BLaER1 treated with 17β-estradiol and CSF1 and Interleukin-3, amounts not matched to agents 10 nM and 100 nM (cell line): ENCODE measurements at regions not wholly inside any gene's neighbourhood (a gene's known extent, or its start where the extent isn't known, plus 50 kb on each side); places are given as distances from the start of the nearest gene placed in this dataset.

Experiments used
- H3K27ac ChIP-seq, 11 experiments: shearing (Covaris generic); formaldehyde crosslinking; 2 replicates each; pipeline ENCODE4 v1.8.1; 2022
- H3K27me3 ChIP-seq, 11 experiments: shearing (Covaris generic); formaldehyde crosslinking; 2 replicates each; pipeline ENCODE4 v1.8.1; 2022
- H3K36me3 ChIP-seq, 11 experiments: shearing (Covaris generic); formaldehyde crosslinking; 2 replicates each; pipeline ENCODE4 v1.8.1; 2022
- H3K4me1 ChIP-seq, 10 experiments: shearing (Covaris generic); formaldehyde crosslinking; 2 replicates each; pipeline ENCODE4 v1.8.1; 2022
- H3K4me2 ChIP-seq, 11 experiments: shearing (Covaris generic); formaldehyde crosslinking; 2 replicates each; pipeline ENCODE4 v1.8.1; 2022
- H3K4me3 ChIP-seq, 10 experiments: shearing (Covaris generic); formaldehyde crosslinking; 2 replicates each; pipeline ENCODE4 v1.8.1; 2022
- H3K9ac ChIP-seq, 11 experiments: shearing (Covaris generic); formaldehyde crosslinking; 2 replicates each; pipeline ENCODE4 v1.8.1; 2022
- H3K9me3 ChIP-seq, 11 experiments: shearing (Covaris generic); formaldehyde crosslinking; replicated peaks in 1 of 11; 2 replicates each; pipeline ENCODE4 v1.8.1; 2022
- H4K20me1 ChIP-seq, 11 experiments: shearing (Covaris generic); formaldehyde crosslinking; 2 replicates each; pipeline ENCODE4 v1.8.1; 2022
- Cebpa-rat ChIP-seq, 11 experiments: shearing (Covaris generic); IDR thresholded peaks; 2 replicates each; pipeline ENCODE4 v1.8.1; 2022

DNA sequence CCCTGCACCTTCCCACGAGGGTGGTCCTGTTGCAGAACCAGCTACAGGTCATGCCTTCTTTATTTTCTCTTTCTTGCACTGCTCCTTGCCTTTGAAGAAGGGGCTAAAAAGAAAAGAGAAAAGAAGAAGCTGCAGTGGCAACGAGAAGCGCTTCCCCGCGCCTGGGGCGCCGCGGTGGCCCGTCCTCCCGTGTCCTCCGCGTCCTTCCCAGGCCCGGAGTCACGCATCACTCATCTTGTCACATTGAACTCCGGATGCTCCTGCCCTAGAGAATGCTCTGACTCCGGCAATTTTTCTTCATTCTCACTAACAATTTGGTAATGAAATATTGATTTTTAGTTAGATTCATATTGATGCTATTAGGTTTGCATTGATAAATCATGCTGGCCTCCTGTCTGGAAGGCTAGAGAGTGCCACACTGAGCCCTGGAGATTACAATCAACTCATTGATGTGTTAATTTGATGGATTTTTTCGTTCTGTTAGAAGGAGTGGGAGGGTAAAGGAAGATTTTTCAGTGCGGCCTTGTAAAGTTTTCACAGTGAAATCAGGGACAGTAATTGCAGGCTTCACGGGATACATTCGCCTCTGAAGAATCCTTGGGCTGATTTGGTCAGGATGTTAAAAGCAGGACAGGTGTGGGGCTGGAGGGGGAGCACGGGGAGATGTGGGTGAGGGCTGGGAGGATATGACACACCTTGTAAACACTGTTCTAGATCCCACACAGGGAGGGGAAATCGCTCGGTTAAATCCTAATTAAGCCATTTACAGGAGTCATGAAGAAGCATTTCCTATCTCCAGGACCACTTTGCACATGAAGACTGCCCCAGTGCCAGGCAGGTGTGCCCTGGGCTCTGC lies 349.3 kb downstream of the ZNF516 start:
- H3K9me3 ChIP-seq, result peaks cover 2 to 22% (median 6%) of the 10 kb centered on the region in 11 experiments; a peak in 18 of 22 replicates
- H3K36me3 ChIP-seq, result no peaks in the 10 kb centered on the region
- H3K4me2 ChIP-seq, result no peak overlapping the region
- no peak for TF ChIP-seq Cebpa-rat (IDR thresholded peaks at IDR 0.05)
- peaks cover 8 to 21% (median 15%) of the 10 kb centered on the region in 10 experiments for H3K4me1 ChIP-seq
- no peak overlapping the region for H3K27ac ChIP-seq
- H4K20me1 ChIP-seq, result no peaks in the 10 kb centered on the region
- no peak overlapping the region for H3K4me3 ChIP-seq
- H3K27me3 ChIP-seq, result no peaks in the 10 kb centered on the region
- H3K9ac ChIP-seq, result no peak overlapping the region

GRCh38 chr18:76144844-76145243 lies 350.2 kb downstream of the ZNF516 start:
- Histone ChIP-seq H3K36me3 (peaks cover 0 to 7% (median 0%) of the 10 kb centered on the region in 11 experiments; a peak in 1 of 22 replicates), H3K4me2 (no peak overlapping the region), H3K4me1 (peaks cover 5 to 15% (median 13%) of the 10 kb centered on the region in 10 experiments; a peak in 19 of 20 replicates), H3K27me3 (no peaks in the 10 kb centered on the region), H3K9me3 (peaks cover 11 to 31% (median 15%) of the 10 kb centered on the region in 11 experiments; a peak in 21 of 22 replicates), H3K27ac (no peak overlapping the region), H3K4me3 (no peak overlapping the region), H4K20me1 (no peaks in the 10 kb centered on the region), H3K9ac (no peak overlapping the region)
- no peak for TF ChIP-seq Cebpa-rat (IDR thresholded peaks at IDR 0.05)

GRCh38 chr18:76142611-76143010 lies 352.4 kb downstream of the ZNF516 start:
- no peaks in the 10 kb centered on the region for H3K4me1 ChIP-seq
- no peaks in the 10 kb centered on the region for H3K27me3 ChIP-seq
- H4K20me1 ChIP-seq, result no peaks in the 10 kb centered on the region
- peaks cover 16 to 45% (median 33%) of the 10 kb centered on the region in 11 experiments; a peak in 21 of 22 replicates for H3K9me3 ChIP-seq
- H3K27ac ChIP-seq, result no peak overlapping the region
- no peak for TF ChIP-seq Cebpa-rat (IDR thresholded peaks at IDR 0.05)
- H3K4me3 ChIP-seq, result no peak overlapping the region
- H3K36me3 ChIP-seq, result peaks cover 0 to 9% (median 0%) of the 10 kb centered on the region in 11 experiments; a peak in 1 of 22 replicates
- no peak overlapping the region for H3K4me2 ChIP-seq
- no peak overlapping the region for H3K9ac ChIP-seq

DNA sequence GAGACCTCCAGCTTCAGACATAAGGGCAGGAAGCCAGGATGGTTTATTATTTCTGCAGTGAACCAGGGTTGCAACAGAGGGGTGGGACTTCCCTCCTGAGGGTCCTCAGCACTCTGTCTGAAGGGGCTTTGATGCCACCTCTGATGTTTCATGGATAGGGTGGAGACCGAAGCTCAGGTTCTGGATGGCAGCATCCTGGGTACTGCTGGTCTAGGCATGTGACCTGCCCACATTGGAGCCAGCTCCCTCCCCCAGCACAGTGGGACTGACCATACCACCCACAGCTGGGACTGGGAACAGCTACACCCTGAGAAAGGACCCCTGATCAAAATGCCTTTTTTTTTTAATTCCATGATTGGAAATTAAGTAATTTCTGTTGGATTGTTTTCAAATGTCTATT lies 355.2 kb downstream of the ZNF516 start:
- Histone ChIP-seq H3K36me3 (peaks cover 0 to 14% (median 0%) of the 10 kb centered on the region in 11 experiments; a peak in 3 of 22 replicates), H3K27me3 (no peaks in the 10 kb centered on the region), H4K20me1 (no peaks in the 10 kb centered on the region), H3K4me3 (no peak overlapping the region), H3K4me1 (peaks cover 7 to 15% (median 12%) of the 10 kb centered on the region in 10 experiments), H3K9me3 (peaks cover 32 to 72% (median 60%) of the 10 kb centered on the region in 11 experiments), H3K9ac (no peak overlapping the region), H3K4me2 (no peak overlapping the region), H3K27ac (0 out of 22 replicates have a peak overlapping the region, but pooled peaks of 1 of the 11 experiments have one; percentile 8)
- no peak for TF ChIP-seq Cebpa-rat (IDR thresholded peaks at IDR 0.05)

GRCh38 chr18:76137216-76137615 lies 357.8 kb downstream of the ZNF516 start:
- peaks cover 0 to 27% (median 0%) of the 10 kb centered on the region in 11 experiments; a peak in 4 of 22 replicates for H3K36me3 ChIP-seq
- peaks cover 55 to 97% (median 83%) of the 10 kb centered on the region in 11 experiments for H3K9me3 ChIP-seq
- no peaks in the 10 kb centered on the region for H4K20me1 ChIP-seq
- H3K27ac ChIP-seq, result peak overlapping the region in 6 of 11 experiments; percentile 9 to 99 (median 71); a peak in 8 of 22 replicates
- no peaks in the 10 kb centered on the region for H3K27me3 ChIP-seq
- H3K4me1 ChIP-seq, result peaks cover 23 to 40% (median 33%) of the 10 kb centered on the region in 10 experiments
- no peak overlapping the region for H3K4me3 ChIP-seq
- H3K4me2 ChIP-seq, result no peak overlapping the region
- TF ChIP-seq Cebpa-rat (IDR thresholded peaks at IDR 0.05), result no peak
- H3K9ac ChIP-seq, result no peak overlapping the region

- Histone ChIP-seq H3K9ac (no peak overlapping the region), H3K4me2 (no peak overlapping the region), H3K27me3 (no peaks in the 10 kb centered on the region), H3K36me3 (peaks cover 0 to 27% (median 0%) of the 10 kb centered on the region in 11 experiments; a peak in 4 of 22 replicates), H3K27ac (peak overlapping the region in 6 of 11 experiments; percentile 89 to 99 (median 96); a peak in 9 of 22 replicates), H3K4me3 (no peak overlapping the region), H3K4me1 (peaks cover 23 to 45% (median 39%) of the 10 kb centered on the region in 10 experiments), H4K20me1 (no peaks in the 10 kb centered on the region), H3K9me3 (peaks cover 55 to 96% (median 88%) of the 10 kb centered on the region in 11 experiments)
- TF ChIP-seq Cebpa-rat (IDR thresholded peaks at IDR 0.05), result no peak
Observed at GRCh38 chr18:76136701-76137100, 358.3 kb downstream of the ZNF516 start.

- H3K27ac ChIP-seq, result peak overlapping the region in 10 of 11 experiments; percentile 61 to 99 (median 94); a peak in 21 of 22 replicates
- H3K36me3 ChIP-seq, result peaks cover 0 to 18% (median 0%) of the 10 kb centered on the region in 11 experiments; a peak in 5 of 22 replicates
- peak overlapping the region; percentile 23 to 74 (median 49) for H3K4me2 ChIP-seq
- H3K4me3 ChIP-seq, result peak overlapping the region in 4 of 10 experiments; percentile 13 to 35 (median 20); a peak in 4 of 20 replicates
- peak; percentile 11 to 97 (median 95); a peak in 19 of 22 replicates for TF ChIP-seq Cebpa-rat (IDR thresholded peaks at IDR 0.05)
- no peaks in the 10 kb centered on the region for H3K27me3 ChIP-seq
- H3K9ac ChIP-seq, result peak overlapping the region in 9 of 11 experiments; percentile 52 to 83 (median 76); a peak in 17 of 22 replicates
- peaks cover 50 to 100% (median 90%) of the 10 kb centered on the region in 11 experiments for H3K9me3 ChIP-seq
- H3K4me1 ChIP-seq, result peaks cover 23 to 52% (median 43%) of the 10 kb centered on the region in 10 experiments
- H4K20me1 ChIP-seq, result no peaks in the 10 kb centered on the region
Observed at GRCh38 chr18:76134628-76135027, 360.4 kb downstream of the ZNF516 start.

GRCh38 chr18:76133873-76134272 lies 361.2 kb downstream of the ZNF516 start:
- H3K4me2 ChIP-seq, result peak overlapping the region in 10 of 11 experiments; percentile 23 to 74 (median 52); a peak in 18 of 22 replicates
- H3K4me1 ChIP-seq, result peaks cover 23 to 52% (median 43%) of the 10 kb centered on the region in 10 experiments
- TF ChIP-seq Cebpa-rat (IDR thresholded peaks at IDR 0.05), result no peak
- peak overlapping the region in 10 of 11 experiments; percentile 61 to 99 (median 94); a peak in 19 of 22 replicates for H3K27ac ChIP-seq
- peaks cover 45 to 97% (median 83%) of the 10 kb centered on the region in 11 experiments for H3K9me3 ChIP-seq
- peaks cover 0 to 18% (median 0%) of the 10 kb centered on the region in 11 experiments; a peak in 5 of 22 replicates for H3K36me3 ChIP-seq
- peak overlapping the region in 8 of 11 experiments; percentile 29 to 79 (median 59); a peak in 16 of 22 replicates for H3K9ac ChIP-seq
- no peaks in the 10 kb centered on the region for H4K20me1 ChIP-seq
- peak overlapping the region in 4 of 10 experiments; percentile 4 to 50 (median 6); a peak in 4 of 20 replicates for H3K4me3 ChIP-seq
- no peaks in the 10 kb centered on the region for H3K27me3 ChIP-seq
